ENCODE measurements at regions not wholly inside any gene's neighbourhood (a gene's known extent, or its start where the extent isn't known, plus 50 kb on each side); places are given as distances from the start of the nearest gene placed in this dataset.

DNA sequence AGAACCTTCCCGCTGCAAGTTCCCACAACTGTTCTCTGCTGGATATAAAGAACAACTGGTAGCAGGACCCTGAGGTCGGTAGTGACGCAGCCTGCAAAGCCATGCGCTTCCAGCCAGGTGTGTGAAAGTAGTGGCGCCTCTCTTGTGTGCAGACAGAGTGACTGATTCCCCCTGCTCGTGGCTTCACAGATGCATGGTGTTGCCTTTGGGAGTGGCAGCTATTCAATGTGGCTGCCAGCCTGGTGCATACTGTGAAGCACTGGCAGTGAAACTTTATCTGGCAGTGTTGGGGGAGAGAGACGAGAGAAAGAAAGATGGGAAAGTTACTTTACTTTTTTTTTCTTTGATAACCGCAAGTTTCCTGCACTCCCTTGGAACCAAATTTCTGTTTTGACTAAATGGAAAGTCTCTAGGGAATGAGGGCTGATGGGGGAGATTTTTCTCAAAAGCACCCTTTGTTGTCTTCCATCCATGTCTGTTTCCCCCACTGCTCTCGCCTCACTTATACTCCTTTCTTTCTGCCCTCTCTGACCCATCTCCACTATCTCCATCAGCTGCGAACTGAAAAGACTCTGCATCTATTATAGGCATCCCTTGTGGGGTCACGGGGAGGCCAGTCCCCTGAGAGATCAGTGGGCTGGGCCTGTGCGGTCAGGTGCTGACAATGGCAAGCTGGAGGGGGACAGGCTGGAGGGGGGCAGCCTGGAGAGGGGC lies 90.0 kb upstream of the TNP1 start:
- TF ChIP-seq, protein P1, sequence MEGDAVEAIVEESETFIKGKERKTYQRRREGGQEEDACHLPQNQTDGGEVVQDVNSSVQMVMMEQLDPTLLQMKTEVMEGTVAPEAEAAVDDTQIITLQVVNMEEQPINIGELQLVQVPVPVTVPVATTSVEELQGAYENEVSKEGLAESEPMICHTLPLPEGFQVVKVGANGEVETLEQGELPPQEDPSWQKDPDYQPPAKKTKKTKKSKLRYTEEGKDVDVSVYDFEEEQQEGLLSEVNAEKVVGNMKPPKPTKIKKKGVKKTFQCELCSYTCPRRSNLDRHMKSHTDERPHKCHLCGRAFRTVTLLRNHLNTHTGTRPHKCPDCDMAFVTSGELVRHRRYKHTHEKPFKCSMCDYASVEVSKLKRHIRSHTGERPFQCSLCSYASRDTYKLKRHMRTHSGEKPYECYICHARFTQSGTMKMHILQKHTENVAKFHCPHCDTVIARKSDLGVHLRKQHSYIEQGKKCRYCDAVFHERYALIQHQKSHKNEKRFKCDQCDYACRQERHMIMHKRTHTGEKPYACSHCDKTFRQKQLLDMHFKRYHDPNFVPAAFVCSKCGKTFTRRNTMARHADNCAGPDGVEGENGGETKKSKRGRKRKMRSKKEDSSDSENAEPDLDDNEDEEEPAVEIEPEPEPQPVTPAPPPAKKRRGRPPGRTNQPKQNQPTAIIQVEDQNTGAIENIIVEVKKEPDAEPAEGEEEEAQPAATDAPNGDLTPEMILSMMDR (IDR thresholded peaks at IDR 0.05; ENCODE audit: insufficient read depth, low read depth, low read length), result no peak
- TF ChIP-seq EZH2 (IDR thresholded peaks at IDR 0.05; ENCODE audit: insufficient read depth, low read length), result no peak
